Activated CD4-positive, CD25-positive, alpha-beta regulatory T cell (primary cell): ENCODE measurements at regions not wholly inside any gene's neighbourhood (a gene's known extent, or its start where the extent isn't known, plus 50 kb on each side); places are given as distances from the start of the nearest gene placed in this dataset.

Experiments
- DNase-seq, 4 experiments: peaks; one replicate each; lab custom pipeline; 2025; lab: John Stamatoyannopoulos, UW

- DNase-seq, result no peak
Measured at GRCh38 chr6:164108869-164109769, 694.6 kb downstream of the QKI start.

- DNase-seq, result no peak
Measured at GRCh38 chr6:164108092-164108491, 693.6 kb downstream of the QKI start.

- DNase-seq, result no peak
Measured at GRCh38 chr6:164107297-164107995, 692.9 kb downstream of the QKI start.

GRCh38 chr6:164106345-164106769, 691.8 kb downstream of the QKI start:
- DNase-seq, result no peak

GRCh38 chr6:164105705-164106104, 691.2 kb downstream of the QKI start:
- no peak for DNase-seq

- no peak for DNase-seq
Measured at GRCh38 chr6:164104432-164104831, 689.9 kb downstream of the QKI start.

GRCh38 chr6:164102693-164103092, 688.2 kb downstream of the QKI start:
- no peak for DNase-seq

GRCh38 chr6:164101859-164102258, 687.3 kb downstream of the QKI start:
- no peak for DNase-seq

- no peak for DNase-seq
Measured at GRCh38 chr6:164099269-164099865, 684.8 kb downstream of the QKI start.

GRCh38 chr6:164098857-164099267, 684.3 kb downstream of the QKI start:
- no peak for DNase-seq

GRCh38 chr6:164097551-164098398, 683.3 kb downstream of the QKI start:
- no peak for DNase-seq

- DNase-seq, result no peak
Measured at GRCh38 chr6:164097056-164097455, 682.5 kb downstream of the QKI start.

- DNase-seq, result no peak
Measured at GRCh38 chr6:164095056-164095455, 680.5 kb downstream of the QKI start.

- DNase-seq, result no peak
Measured at GRCh38 chr6:164087870-164088269, 673.4 kb downstream of the QKI start.

GRCh38 chr6:164087211-164087610, 672.7 kb downstream of the QKI start:
- no peak for DNase-seq

GRCh38 chr6:164086076-164086887, 671.8 kb downstream of the QKI start:
- DNase-seq, result no peak

GRCh38 chr6:164085091-164086075, 670.9 kb downstream of the QKI start:
- DNase-seq, result no peak

- no peak for DNase-seq
Measured at GRCh38 chr6:164079275-164079600, 664.7 kb downstream of the QKI start.

- DNase-seq, result no peak
Measured at GRCh38 chr6:164078532-164079274, 664.2 kb downstream of the QKI start.
